WTC11 (cell line): ENCODE measurements at regions not wholly inside any gene's neighbourhood (a gene's known extent, or its start where the extent isn't known, plus 50 kb on each side); places are given as distances from the start of the nearest gene placed in this dataset.

Experiments used
- AFF4 ChIP-seq: sonication (generic); formaldehyde crosslinking; IDR thresholded peaks from 2 replicates; pipeline ENCODE4 v1.8.1; 2023; ENCODE audit warnings: mild to moderate bottlenecking, missing genetic modification reagents, borderline replicate concordance
- ATF1 ChIP-seq: sonication (generic); formaldehyde crosslinking; IDR thresholded peaks from 2 replicates; pipeline ENCODE4 v1.8.1; 2023; ENCODE audit warnings: mild to moderate bottlenecking, moderate library complexity, missing genetic modification reagents
- CREM ChIP-seq: sonication (generic); formaldehyde crosslinking; IDR thresholded peaks from 2 replicates; pipeline ENCODE4 v1.8.1; 2022; ENCODE audit warnings: mild to moderate bottlenecking, missing genetic modification reagents, moderate library complexity
- E2F1 ChIP-seq: sonication (generic); formaldehyde crosslinking; IDR thresholded peaks from 2 replicates; pipeline ENCODE4 v1.8.0; 2022; ENCODE audit warnings: mild to moderate bottlenecking, missing genetic modification reagents
- E2F5 ChIP-seq: sonication (generic); formaldehyde crosslinking; IDR thresholded peaks from 2 replicates; pipeline ENCODE4 v1.8.1; 2022; ENCODE audit warnings: mild to moderate bottlenecking, moderate library complexity, missing genetic modification reagents
- ELF4 ChIP-seq: sonication (generic); formaldehyde crosslinking; IDR thresholded peaks from 2 replicates; pipeline ENCODE4 v1.8.1; 2022; ENCODE audit warnings: low read depth, mild to moderate bottlenecking, moderate library complexity, missing genetic modification reagents
- ESRRA ChIP-seq: sonication (generic); formaldehyde crosslinking; IDR thresholded peaks from 2 replicates; pipeline ENCODE4 v1.8.1; 2022; ENCODE audit warnings: mild to moderate bottlenecking, missing genetic modification reagents, borderline replicate concordance
- FOXP1 ChIP-seq: sonication (generic); formaldehyde crosslinking; IDR thresholded peaks from 2 replicates; pipeline ENCODE4 v1.8.0; 2022; ENCODE audit warnings: missing genetic modification reagents, mild to moderate bottlenecking, moderate library complexity, borderline replicate concordance
- HMGXB4 ChIP-seq: sonication (generic); formaldehyde crosslinking; IDR thresholded peaks from 2 replicates; pipeline ENCODE4 v1.8.1; 2023; ENCODE audit warnings: mild to moderate bottlenecking, moderate library complexity, missing genetic modification reagents
- SP1 ChIP-seq: sonication (generic); formaldehyde crosslinking; conservative IDR thresholded peaks from 2 replicates; pipeline ENCODE4 v1.8.1; 2022; ENCODE audit warnings: missing genetic modification reagents
- STAT6 ChIP-seq: sonication (generic); formaldehyde crosslinking; conservative IDR thresholded peaks from 2 replicates; pipeline ENCODE4 v1.8.1; 2023; ENCODE audit warnings: mild to moderate bottlenecking, low read depth, missing genetic modification reagents, moderate library complexity
- ZNF423 ChIP-seq: fragments of 250-450 bp; sonication (Bioruptor Pico); IDR thresholded peaks from 2 replicates; pipeline ENCODE4 v2.1.2; 2022; ENCODE audit warnings: mild to moderate bottlenecking, moderate library complexity
- ZNF532 ChIP-seq: fragments of 250-450 bp; sonication (Bioruptor Pico); IDR thresholded peaks from 2 replicates; pipeline ENCODE4 v1.9.0; 2021; ENCODE audit warnings: mild to moderate bottlenecking, borderline replicate concordance
- ZSCAN18 ChIP-seq: fragments of 250-450 bp; sonication (Bioruptor Pico); IDR thresholded peaks from 2 replicates; pipeline ENCODE4 v2.1.2; 2022; ENCODE audit warnings: mild to moderate bottlenecking, moderate library complexity
- TF ChIP-seq, protein P1 (sequence below): sonication (generic); formaldehyde crosslinking; IDR thresholded peaks from 2 replicates; pipeline ENCODE4 v1.8.0; 2023; ENCODE audit warnings: mild to moderate bottlenecking, missing genetic modification reagents
- TF ChIP-seq, protein P2 (sequence below): sonication (generic); formaldehyde crosslinking; IDR thresholded peaks from 2 replicates; pipeline ENCODE4 v1.8.0; 2022; ENCODE audit warnings: mild to moderate bottlenecking, missing genetic modification reagents

DNA sequence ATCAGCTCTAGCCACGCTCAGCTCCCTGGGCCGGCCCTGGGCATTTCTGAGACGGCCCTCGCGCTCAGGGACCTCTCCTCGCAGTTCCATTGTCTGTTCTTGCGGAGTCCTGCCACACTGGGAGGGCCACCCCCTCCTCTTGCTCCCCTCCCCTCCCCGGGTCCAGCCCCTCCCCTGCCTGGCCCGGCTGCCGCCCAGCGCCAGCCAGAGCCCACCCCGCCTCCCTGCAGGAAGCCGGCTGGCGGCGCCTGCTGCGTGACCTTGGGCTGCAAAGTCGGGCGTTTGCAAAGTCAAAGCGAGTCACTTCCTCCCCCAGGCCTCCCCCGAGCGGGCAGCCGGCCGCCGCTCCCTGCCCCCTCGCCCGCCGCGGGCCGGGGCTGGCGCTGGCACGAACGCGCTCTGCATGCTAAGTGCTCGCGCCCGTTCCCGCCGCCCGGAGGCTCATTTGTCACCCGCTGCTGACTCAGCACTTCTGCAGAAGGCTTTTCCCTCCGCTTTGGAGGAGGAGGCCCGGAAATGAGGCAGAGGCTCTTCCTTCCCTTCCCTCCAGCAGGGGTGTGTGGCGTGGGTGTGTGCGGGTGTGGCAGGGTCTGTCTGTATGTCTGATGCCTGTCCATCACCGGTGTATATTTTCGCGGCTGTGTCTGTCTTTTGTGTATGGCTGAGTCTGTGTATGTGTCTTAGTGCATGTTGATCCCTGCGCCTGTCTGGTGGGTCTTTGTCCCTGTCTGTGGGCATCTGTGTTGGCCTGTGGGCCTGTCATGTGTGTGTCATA, 72.0 kb downstream of the IRF2BPL start (continued):
- TF ChIP-seq HMGXB4 (peak; percentile 78), E2F5 (CRISPR knock-in tag) (peak; percentile 99), CREM (peak; percentile 60; the same call in 1 of the 2 replicates), AFF4 (CRISPR knock-in tag) (peak; percentile 78; the same call in 1 of the 2 replicates), ZSCAN18 (CRISPR knock-in tag) (no peak), FOXP1 (CRISPR knock-in tag) (peak; percentile 80; the same call in 1 of the 2 replicates), ELF4 (peak; percentile 78; the same call in 1 of the 2 replicates), SP1 (CRISPR knock-in tag) (peak; percentile 72; the same call in 1 of the 2 replicates), E2F1 (no peak), STAT6 (no peak), ATF1 (CRISPR knock-in tag) (no peak), ZNF423 (CRISPR knock-in tag) (peak; percentile 75; the same call in 1 of the 2 replicates), ESRRA (peak; percentile 100), ZNF532 (CRISPR knock-in tag) (no peak)
- TF ChIP-seq, protein P1, sequence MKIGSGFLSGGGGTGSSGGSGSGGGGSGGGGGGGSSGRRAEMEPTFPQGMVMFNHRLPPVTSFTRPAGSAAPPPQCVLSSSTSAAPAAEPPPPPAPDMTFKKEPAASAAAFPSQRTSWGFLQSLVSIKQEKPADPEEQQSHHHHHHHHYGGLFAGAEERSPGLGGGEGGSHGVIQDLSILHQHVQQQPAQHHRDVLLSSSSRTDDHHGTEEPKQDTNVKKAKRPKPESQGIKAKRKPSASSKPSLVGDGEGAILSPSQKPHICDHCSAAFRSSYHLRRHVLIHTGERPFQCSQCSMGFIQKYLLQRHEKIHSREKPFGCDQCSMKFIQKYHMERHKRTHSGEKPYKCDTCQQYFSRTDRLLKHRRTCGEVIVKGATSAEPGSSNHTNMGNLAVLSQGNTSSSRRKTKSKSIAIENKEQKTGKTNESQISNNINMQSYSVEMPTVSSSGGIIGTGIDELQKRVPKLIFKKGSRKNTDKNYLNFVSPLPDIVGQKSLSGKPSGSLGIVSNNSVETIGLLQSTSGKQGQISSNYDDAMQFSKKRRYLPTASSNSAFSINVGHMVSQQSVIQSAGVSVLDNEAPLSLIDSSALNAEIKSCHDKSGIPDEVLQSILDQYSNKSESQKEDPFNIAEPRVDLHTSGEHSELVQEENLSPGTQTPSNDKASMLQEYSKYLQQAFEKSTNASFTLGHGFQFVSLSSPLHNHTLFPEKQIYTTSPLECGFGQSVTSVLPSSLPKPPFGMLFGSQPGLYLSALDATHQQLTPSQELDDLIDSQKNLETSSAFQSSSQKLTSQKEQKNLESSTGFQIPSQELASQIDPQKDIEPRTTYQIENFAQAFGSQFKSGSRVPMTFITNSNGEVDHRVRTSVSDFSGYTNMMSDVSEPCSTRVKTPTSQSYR (CRISPR knock-in tag): peak; percentile 61
- TF ChIP-seq, protein P2, sequence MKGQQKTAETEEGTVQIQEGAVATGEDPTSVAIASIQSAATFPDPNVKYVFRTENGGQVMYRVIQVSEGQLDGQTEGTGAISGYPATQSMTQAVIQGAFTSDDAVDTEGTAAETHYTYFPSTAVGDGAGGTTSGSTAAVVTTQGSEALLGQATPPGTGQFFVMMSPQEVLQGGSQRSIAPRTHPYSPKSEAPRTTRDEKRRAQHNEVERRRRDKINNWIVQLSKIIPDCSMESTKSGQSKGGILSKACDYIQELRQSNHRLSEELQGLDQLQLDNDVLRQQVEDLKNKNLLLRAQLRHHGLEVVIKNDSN (CRISPR knock-in tag): no peak
